CD4-positive, alpha-beta T cell treated with Interleukin-6 for 4 hours (primary cell): ENCODE measurements at regions not wholly inside any gene's neighbourhood (a gene's known extent, or its start where the extent isn't known, plus 50 kb on each side); places are given as distances from the start of the nearest gene placed in this dataset.
"Not testable (repeated sequence)": the region's sequence is repeated elsewhere in the genome, so short reads cannot be mapped to it uniquely, and the experiment has no call there.

Experiments used
- DNase-seq: peaks from one replicate; pipeline ENCODE4 v3.0.0-alpha.2; 2020; ENCODE audit warnings: mixed read lengths

DNA sequence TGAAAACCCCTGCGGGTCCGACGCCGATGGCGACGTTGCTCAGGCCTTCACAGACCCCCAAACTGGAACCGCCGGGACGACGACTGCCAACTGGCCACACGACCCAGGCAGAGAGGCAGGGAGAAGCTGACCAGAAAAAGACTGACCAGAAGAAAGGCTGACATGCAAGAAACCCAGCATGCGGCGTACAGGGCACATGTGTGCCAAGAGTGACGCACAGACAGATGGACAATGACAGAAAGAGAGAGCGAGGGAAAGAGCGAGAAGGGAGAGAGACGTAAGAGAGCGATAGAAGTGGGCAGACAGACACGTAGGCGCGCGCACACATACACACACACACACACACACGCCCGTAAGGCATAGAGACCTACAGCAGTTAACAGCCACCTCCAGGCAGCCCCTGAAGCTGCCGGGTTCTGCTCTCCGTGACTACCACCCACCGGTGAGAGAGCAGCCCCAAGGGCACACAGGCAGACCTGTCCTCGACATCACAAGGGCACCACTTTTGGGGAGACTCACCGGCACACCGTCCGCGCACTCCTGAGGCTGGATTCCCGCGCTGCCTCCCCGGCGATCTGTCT is 67.2 kb upstream of the ZNF527 start:
- DNase-seq = no peak

DNA sequence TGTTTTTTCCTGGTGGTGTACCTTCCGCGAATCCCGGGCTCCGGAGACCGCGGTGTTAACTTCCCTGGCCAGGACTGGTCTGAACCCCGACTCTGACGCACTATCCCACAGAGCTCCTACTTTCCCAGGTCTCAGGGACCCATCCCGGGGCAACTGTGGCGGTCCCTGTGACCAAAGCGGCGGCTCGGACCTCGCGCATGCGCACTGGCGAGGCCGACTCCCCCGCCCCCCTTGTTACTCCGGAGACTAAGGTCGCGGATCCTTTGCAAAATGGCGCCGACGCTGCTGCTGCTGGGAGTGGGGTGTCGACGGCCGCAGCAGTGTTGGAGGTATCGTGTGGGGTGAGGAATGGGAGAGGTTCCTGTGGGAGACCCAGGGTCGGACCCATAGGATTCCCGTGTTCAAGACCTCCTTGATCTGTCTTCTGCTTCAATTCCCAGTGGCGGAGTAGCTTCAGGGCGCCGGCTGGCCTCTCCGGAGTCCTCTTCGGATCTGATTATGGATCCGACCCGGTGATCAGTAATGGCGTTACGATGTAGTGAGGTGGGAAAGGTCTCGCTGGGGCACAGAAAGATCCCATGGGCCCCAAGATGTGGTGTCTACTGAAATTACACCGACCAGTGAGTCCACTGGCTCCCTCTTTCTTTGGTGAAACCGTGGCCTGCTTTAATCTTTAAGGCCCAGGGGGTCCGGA is 66.6 kb upstream of the ZNF527 start:
- peak; percentile 17 for DNase-seq

DNA sequence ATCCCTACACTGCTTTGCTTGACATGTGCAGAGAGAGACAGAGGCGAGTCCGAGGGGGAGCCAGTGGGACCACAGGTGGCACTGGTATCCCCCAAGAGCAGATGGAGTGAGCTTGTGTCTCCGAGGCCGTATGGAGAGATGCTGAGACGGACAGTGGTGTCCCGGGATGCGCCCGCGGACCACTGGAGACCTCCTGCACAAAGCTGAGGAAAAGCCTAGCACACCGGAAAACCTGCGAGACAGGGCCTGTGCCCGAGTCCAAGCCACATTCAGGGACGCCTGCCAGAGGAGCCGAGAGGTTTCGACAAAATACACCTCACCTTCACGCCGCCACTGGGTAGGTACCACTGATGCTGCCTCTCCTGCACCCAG is 66.0 kb upstream of the ZNF527 start:
- no peak for DNase-seq

DNA sequence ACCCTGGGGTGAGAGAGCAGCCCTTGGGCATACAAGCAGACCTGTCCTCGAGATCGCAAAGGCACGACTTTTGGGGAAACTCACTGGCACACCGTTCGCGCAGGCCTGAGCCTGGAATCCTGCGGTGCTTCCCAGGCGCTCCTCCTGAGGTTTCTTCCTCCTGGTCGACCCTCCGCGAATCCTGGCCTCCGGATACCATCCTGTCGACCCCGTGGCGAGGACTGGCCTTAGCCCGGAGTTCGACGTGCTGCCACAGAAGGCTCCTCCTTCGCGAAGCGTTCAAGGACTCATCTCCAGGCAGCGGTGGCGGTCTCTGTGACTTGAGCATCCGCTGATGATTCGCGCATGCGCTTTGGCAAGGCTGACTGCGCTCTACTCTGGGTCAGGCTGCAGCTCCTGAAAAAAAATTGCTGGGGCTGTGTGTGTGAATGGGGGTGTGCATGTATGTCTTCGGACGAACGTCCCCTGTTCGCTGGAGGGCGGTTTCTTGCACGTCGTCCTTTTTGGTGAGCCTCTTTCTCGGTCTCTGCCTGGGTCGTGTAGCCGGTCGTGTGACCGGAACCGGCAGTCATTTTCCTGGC is 64.4 kb upstream of the ZNF527 start:
- DNase-seq = no peak

DNA sequence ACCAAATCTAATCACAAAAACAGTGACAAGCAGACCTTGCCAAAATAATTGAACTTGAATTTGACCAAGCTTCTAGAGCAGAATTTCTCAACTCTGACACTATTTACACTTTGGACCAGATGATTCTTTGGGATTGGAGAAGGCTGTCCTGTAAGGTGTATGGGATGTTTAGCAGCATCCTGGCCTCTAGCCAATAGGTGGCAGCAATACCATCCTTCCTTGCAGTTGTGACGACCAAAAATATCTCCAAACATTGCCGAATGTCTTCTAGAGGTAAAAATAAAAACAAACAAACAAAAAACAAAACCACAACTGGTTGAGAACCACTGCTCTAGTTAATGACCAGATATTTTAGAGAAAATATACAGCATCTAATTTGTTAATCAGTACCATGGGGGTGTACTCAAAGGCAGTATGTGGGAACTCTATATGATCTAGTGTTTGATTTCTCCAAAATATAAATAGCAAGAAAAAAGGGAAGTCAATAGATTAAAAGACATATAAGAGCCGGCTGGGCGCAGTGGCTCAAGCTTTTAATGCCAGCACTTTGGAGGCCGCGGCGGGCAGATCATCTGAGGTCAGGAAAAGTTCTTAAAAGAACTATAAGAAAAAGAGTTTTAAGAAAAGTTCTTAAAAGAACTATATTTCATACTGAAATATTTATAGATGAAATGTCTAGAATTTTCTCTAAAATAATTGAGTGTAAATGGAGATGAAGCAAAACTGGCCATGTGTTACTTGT is 60.9 kb upstream of the ZNF527 start:
- DNase-seq = peak; percentile 39

DNA sequence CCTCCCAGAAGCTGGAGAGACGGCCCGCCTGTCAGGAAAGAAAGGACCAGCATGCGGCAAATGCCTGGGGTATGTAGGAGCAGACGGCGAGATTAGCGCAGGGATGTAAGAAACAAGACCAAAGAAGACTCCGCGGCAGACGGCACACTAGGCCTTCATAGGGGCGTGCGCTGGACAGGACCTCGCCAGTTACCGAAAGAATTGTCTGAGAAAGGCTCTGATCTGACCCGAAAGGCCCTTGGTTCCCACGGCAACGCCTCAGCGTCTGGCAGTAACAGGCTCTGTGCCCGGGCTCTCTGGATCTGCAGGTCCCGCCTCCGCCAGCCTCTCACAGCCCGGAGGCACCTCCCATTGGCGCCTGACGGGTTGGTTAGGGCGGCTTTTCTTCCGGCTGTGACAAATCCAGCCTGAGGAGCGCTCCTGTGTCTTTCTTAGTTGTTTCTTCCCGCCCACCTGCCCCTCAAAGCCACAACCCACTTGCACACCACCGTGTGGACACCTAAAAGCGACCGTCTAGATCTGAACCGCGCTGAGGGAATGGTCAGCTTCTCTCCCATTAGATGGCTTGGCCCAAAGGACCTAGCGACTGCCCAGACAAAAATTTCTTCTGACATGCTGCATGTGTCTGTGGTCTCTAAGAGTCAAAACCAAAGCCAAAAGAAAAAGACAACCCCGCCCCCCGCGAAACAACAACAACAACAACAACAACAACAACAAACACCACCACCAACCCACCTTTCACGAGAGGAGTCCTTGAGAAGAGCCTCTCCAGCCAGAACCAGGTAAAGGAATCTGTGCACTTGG is 58.2 kb upstream of the ZNF527 start:
- peak; percentile 53 for DNase-seq

DNA sequence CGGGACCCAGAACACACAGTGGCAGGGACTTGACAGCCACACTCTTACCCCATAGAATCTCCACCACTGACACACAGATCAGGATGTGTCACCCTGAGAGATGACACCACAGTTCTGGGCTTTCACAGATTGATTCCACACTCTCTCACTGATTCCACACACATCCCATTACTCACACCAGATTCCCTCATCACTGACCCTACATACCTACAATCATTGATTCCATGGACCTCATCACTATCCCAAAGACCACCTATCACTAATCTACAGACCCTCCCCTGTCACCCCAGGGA is 57.6 kb upstream of the ZNF527 start:
- no peak for DNase-seq

DNA sequence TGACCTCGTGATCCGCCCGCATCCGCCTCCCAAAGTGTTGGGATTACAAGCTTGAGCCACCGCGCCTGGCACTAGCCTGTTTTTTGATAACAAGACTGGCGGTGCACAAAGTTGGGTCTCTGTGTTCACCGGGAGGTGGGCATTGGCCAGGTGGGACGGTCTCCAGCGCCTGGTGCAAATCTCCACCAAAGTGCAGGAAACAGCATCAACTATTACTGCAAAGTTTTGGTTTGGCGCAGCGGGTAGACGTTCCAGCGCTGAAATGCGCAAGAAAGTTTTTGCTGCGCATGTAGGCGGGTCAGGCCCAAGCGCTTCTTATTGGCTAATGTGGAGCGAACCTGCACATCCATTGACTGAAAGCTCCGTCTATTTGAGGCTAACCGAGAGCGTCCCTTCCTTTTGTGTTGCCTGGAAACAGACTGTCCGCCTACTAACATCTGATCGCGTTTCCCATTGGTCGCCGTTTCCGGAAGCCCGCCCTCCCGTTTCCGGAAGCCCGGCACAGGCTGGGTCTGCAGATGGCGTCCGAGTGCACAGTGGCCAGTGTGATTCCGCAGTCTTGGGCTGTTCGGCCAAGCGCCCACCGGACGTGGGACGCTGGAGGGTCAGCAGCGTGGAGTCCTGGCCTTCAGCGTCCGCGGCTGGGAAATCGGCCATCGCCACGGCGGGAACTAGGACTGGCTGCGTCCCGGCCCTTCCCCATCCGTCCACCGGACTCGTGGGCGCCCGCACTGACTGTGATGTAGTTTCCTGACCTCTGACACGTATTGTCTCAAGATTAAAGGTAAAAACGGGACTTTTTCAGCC is 53.3 kb upstream of the ZNF527 start:
- peak; percentile 91 for DNase-seq

DNA sequence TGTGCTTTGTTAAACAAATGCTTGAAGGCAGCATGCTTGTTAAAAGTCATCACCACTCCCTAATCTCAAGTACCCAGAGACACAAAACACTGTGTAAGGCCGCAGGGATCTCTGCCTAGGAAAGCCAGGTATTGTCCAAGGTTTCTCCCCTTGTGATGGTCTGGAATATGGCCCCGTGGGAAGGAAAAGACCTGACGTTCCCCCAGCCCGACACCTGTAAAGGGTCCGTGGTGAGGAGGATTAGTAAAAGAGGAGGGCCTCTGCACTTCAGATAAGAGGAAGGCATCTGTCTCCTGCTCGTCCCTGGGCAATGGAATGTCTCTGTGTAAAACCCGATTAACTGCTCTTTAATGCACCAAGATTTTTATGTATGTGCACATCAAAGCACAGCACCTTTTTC is 49.9 kb upstream of the ZNF527 start:
- DNase-seq = not testable (repeated sequence)
